Mucosa of rectum (tissue), 2 donors: ENCODE measurements at regions not wholly inside any gene's neighbourhood (a gene's known extent, or its start where the extent isn't known, plus 50 kb on each side); places are given as distances from the start of the nearest gene placed in this dataset.

Experiments used
- H3K27ac ChIP-seq, 2 donors: one replicate each; pipeline ENCODE4 v1.7.0; 2013; ENCODE audit warnings: inconsistent platforms in 2 of 2, low read depth in 2 of 2, low read length in 2 of 2
- H3K27me3 ChIP-seq, 2 donors: one replicate each; pipeline ENCODE4 v1.7.0; 2013; ENCODE audit warnings: low read length in 2 of 2; ENCODE audit not compliant: control insufficient read depth in 2 of 2, insufficient read depth in 2 of 2
- H3K36me3 ChIP-seq, 2 donors: one replicate each; pipeline ENCODE4 v1.7.0; 2013; ENCODE audit warnings: low read length in 2 of 2; ENCODE audit not compliant: control insufficient read depth in 2 of 2, insufficient read depth in 2 of 2
- H3K4me1 ChIP-seq, 2 donors: one replicate each; pipeline ENCODE4 v1.7.0; 2013; ENCODE audit warnings: low read length in 2 of 2, mild to moderate bottlenecking in 1 of 2; ENCODE audit not compliant: control insufficient read depth in 2 of 2, insufficient read depth in 2 of 2
- H3K4me3 ChIP-seq, 2 donors: one replicate each; pipeline ENCODE4 v1.7.0; 2013; ENCODE audit warnings: low read length in 2 of 2
- H3K9ac ChIP-seq, 2 donors: one replicate each; pipeline ENCODE4 v1.7.0; 2013; ENCODE audit warnings: low read length in 2 of 2, low read depth in 1 of 2, mild to moderate bottlenecking in 1 of 2
- H3K9me3 ChIP-seq, 2 donors: one replicate each; pipeline ENCODE4 v1.7.0; 2013; ENCODE audit warnings: low read length in 2 of 2; ENCODE audit not compliant: control insufficient read depth in 2 of 2
- donor health status: healthy.
- donor health status: Normal muscosa, but diverticular disease.

DNA sequence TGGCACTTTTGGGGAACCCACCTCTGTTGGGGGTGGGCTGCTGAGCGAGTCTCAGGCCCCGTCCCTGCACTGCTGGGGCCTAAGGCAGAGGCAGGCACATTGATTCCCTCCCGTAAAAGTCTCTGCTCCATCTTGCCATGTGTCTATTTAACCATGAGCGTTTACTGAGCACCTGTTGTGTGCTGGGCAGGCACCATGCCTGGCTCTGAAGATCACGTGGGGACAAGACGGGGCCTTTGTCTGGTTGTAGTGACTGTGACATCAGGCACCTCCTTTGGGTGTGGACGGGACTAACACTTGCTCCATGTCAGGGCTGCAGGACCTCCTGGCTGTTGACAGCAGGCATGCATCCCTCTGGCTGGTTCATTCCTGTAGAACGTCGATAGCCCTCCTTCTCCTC is 204.7 kb upstream of the CIBAR2 start:
- Histone ChIP-seq H3K4me3 (no peak overlapping the region), H3K36me3 (no peaks in the 10 kb centered on the region), H3K4me1 (peaks cover 7 to 24% of the 10 kb centered on the region in 2 donors), H3K9me3 (no peaks in the 10 kb centered on the region), H3K27ac (no peak overlapping the region), H3K9ac (no peak overlapping the region), H3K27me3 (peaks cover 0 to 2% of the 10 kb centered on the region in 2 donors)

DNA sequence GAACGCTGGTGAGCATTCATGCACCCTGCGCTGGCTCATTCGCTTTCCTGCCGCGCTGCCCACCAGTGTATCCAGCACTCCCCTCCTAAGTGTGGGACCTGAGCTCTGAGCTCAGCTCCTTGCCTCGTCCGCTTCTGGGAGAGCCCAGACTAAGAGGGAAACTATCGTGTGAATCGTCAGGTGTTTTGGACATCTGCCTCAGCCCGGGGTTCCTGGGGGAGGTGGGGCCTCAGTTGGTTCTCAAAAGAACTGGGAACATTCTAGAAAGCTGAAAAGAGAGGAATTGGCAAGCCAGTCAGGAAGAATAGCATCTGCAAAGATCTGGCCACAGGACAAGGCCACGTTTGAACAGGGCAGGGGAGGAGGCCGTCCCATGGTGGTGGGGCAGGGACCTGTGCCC is 205.4 kb upstream of the CIBAR2 start:
- Histone ChIP-seq H3K4me1 (peaks cover 8 to 27% of the 10 kb centered on the region in 2 donors), H3K4me3 (no peak overlapping the region), H3K27me3 (no peaks in the 10 kb centered on the region), H3K9me3 (no peaks in the 10 kb centered on the region), H3K9ac (no peak overlapping the region), H3K36me3 (no peaks in the 10 kb centered on the region), H3K27ac (no peak overlapping the region)

DNA sequence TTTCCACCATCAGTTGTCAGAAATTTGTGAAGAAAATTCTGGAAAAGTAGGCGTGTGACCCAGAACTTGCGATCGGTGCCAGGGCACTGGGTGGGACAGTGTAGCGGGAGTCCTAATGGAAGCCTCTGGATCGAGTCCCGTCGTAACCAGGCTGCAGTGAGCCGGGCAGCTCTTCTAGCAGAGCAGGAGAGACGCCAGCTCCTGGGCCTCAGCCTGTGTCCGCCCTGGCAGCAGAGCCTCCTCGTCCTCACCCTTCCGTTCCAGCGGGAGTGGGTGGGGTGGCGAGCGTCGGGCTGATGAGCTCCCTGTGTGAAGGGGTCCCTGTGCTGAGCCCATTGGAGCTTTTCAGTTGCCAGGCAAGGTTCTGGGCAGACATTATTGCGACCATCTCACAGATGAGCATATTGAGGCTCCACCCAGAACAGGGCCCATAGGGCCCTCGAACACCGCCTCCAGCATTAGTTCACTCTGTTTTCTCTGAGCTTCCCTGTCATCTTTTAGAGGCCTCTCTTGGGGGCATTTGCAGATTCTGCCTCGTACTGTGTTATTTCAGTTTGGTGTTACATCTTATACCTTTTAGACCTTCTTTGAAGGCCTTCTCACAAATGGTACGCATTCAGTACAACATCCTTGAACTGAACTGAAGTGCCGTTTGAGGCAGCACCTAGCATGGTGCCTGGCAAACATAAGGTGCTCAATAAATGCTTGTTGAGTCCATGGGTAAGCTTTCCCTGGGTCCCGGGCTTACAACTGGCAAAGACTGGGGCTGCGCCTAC is 207.1 kb upstream of the CIBAR2 start:
- Histone ChIP-seq H3K27ac (no peak overlapping the region), H3K9me3 (no peaks in the 10 kb centered on the region), H3K4me3 (no peak overlapping the region), H3K27me3 (no peaks in the 10 kb centered on the region), H3K4me1 (peaks cover 8 to 19% of the 10 kb centered on the region in 2 donors), H3K9ac (no peak overlapping the region), H3K36me3 (no peaks in the 10 kb centered on the region)

DNA sequence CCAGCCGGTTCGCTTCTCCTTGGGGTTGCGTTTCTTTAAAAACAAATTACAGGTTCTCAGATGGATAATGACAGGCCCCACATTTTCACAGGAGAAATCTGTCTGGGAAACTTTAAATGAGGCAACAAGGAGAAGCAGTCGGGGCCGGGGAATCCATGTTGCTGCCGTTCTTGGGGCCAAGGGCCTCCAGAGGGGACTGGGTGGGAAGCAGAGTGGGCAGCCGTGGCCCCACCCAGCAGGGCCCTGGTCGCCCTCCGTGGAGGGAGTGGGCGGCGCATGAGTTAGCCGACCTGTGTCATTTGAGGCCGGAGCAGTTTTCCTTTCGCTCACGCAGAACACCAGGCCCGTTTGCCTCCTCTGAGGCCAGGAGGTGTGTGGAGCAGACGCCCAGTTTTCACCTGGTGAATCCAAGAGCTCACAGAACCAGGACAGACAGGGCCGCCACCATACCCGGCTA is 207.7 kb upstream of the CIBAR2 start:
- Histone ChIP-seq H3K4me1 (peaks cover 8 to 19% of the 10 kb centered on the region in 2 donors), H3K27ac (no peak overlapping the region), H3K9me3 (no peaks in the 10 kb centered on the region), H3K36me3 (no peaks in the 10 kb centered on the region), H3K9ac (no peak overlapping the region), H3K27me3 (no peaks in the 10 kb centered on the region), H3K4me3 (no peak overlapping the region)

DNA sequence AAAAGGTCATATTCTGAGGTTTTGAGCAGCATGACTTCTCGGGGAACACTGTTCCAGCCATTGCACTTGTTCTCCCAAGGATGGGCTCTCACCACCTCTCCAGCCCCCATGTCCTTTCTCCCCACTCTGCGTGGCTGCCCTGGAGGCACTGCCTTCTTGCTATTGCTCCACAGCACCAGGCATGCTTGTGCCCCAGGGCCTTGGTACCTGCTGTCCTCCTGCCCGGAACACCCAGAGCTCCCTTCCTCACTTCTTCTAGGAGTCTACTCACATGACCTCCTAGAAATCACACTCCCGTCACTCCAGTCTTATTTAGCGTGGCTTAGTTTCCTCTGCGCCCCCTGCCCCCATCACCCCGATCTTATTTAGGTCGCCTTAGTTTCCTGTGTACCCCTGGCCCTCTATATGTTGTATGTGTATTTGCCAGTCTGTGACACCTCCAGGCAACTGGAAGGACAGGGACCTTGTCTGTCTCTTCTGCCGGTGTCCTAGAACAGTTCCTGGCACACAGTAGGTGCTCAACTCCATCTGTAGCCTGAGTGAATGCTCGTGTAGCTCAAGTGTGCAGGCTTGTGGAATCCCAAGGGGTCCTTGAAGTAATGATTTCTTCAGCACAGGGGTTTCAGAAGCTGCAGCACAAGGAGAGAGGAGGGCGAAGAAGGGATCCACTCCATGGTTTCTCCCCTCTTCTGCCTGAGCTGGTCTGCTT is 208.6 kb upstream of the CIBAR2 start:
- no peak overlapping the region for H3K9ac ChIP-seq
- peaks cover 8 to 19% of the 10 kb centered on the region in 2 donors for H3K4me1 ChIP-seq
- H3K9me3 ChIP-seq = no peaks in the 10 kb centered on the region
- no peak overlapping the region for H3K4me3 ChIP-seq
- peak overlapping the region in 1 of 2 donors; percentile 78 for H3K27ac ChIP-seq
- no peaks in the 10 kb centered on the region for H3K27me3 ChIP-seq
- H3K36me3 ChIP-seq = no peaks in the 10 kb centered on the region

DNA sequence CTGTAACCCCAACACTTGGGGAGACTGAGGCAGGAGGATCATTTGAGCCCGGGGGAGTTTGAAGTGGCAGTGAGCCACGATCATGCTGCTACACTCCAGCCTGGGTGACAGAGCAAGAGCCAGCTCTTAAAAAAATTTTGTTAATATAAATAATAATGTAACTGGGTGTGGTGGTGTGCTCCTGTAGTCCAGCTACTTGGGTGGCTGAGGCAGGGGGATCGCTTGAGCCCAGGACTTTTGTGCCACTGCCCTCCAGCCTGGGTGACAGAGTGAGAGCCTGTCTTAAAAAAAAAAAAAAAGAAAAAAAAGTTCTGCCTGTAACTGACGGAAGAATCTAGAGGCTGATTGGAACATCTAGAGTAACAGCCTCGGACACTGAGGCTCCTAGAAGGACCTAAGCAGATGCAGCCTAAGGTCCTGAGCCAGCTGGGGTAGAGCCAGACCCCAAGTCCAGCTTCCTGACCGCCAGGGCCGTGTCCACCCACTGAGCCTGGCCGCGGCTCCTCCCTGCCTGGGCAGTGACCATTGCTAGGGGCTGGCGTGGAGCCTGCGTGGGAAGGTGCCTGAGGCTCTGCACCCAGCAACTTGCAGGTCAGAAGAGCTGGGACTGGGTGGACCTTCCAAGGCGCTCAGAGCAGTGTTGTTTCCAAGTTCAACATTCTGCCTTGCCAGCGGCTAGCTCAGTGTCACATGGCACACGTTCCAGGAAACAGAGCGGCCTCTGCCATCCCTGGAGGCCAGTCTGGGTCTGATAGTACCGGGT is 209.4 kb upstream of the CIBAR2 start:
- peak overlapping the region; percentile 15 to 53 for H3K9ac ChIP-seq
- H3K36me3 ChIP-seq = no peaks in the 10 kb centered on the region
- no peaks in the 10 kb centered on the region for H3K27me3 ChIP-seq
- peak overlapping the region in 1 of 2 donors; percentile 13 for H3K4me3 ChIP-seq
- H3K27ac ChIP-seq = peak overlapping the region; percentile 61 to 78
- H3K9me3 ChIP-seq = no peaks in the 10 kb centered on the region
- H3K4me1 ChIP-seq = peaks cover 6 to 14% of the 10 kb centered on the region in 2 donors

DNA sequence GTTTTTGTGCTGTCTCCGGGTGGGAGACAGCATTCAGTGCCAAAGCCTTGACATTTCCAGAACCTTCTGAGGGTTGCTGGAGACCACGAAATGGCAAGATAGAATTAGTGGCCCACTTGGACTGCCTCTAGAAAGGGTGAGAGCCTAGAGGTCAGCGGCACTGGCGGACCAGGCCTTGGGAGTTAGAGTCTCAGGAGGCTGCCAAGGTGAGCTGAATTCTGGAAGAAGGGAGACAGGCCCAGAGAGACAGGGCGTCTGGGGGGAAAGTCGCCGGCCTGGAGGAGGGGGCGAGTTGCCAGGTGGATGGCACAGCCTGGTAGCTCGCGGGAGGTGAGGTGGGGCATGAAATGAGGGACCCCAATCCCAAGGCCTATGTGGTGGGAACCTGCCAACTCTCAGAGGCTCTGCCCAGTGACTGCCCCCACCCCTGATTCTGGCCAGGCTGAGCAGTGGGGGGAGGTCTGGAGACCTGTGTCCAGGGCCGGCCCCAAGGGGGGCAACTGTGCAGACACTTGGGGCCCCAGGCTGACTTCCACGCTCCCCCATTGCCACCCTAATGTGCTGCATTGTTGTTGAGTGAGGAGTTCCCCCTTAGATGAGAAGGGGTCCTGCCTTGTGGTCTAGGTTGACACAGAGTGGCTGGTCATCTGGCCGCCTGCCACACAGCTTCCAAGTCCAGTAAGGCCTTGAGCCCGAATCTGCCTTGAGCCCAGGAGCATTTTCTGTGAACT is 211.1 kb upstream of the CIBAR2 start:
- peaks cover 11 to 17% of the 10 kb centered on the region in 2 donors for H3K4me1 ChIP-seq
- H3K27me3 ChIP-seq = no peaks in the 10 kb centered on the region
- H3K9me3 ChIP-seq = no peaks in the 10 kb centered on the region
- H3K27ac ChIP-seq = no peak overlapping the region
- H3K4me3 ChIP-seq = no peak overlapping the region
- no peaks in the 10 kb centered on the region for H3K36me3 ChIP-seq
- H3K9ac ChIP-seq = no peak overlapping the region

DNA sequence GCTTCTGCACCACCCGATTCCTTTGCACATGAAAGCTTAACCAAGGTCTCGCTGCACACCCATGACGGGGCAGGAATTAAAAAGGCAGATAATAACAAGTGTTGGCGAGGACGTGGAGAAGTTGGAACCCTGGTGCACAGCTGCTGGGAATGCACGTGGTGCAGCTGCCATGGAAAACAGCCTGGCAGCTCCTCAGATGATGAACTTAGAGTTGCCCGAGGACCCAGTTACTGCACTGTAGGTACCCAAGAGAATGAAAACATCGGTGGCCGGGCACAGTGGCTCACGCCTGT is 211.6 kb upstream of the CIBAR2 start:
- no peaks in the 10 kb centered on the region for H3K36me3 ChIP-seq
- H3K27ac ChIP-seq = no peak overlapping the region
- no peaks in the 10 kb centered on the region for H3K27me3 ChIP-seq
- H3K9me3 ChIP-seq = no peaks in the 10 kb centered on the region
- no peak overlapping the region for H3K4me3 ChIP-seq
- H3K9ac ChIP-seq = no peak overlapping the region
- H3K4me1 ChIP-seq = peaks cover 11 to 22% of the 10 kb centered on the region in 2 donors

DNA sequence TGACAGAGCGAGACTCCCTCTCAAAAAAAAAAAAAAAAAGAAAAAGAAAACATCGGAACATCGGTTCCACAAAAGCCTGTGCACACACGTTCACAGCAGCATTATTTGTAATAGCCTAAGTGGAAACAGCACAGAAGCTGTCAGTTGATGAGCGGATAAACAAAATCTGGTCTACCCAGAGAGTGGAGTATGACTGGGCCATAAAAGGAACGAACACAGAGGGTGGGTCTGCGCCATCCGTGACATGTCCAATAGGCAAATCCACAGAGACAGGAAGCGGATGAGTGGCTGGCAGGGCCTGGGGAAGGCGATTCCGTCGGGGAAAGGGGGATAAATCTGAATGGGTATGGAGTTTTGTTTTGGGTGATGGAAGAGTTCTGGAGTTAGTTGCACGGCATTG is 212.2 kb upstream of the CIBAR2 start:
- H3K9me3 ChIP-seq = no peaks in the 10 kb centered on the region

More for the DNA sequence above, 212.2 kb upstream of the CIBAR2 start:
- Histone ChIP-seq H3K4me1 (peaks cover 16 to 28% of the 10 kb centered on the region in 2 donors), H3K27me3 (no peaks in the 10 kb centered on the region), H3K27ac (no peak overlapping the region), H3K4me3 (no peak overlapping the region), H3K9ac (no peak overlapping the region), H3K36me3 (no peaks in the 10 kb centered on the region)
